HG03039 (cell line): ENCODE measurements at regions not wholly inside any gene's neighbourhood (a gene's known extent, or its start where the extent isn't known, plus 50 kb on each side); places are given as distances from the start of the nearest gene placed in this dataset.
"Not testable (repeated sequence)": the region's sequence is repeated elsewhere in the genome, so short reads cannot be mapped to it uniquely, and the experiment has no call there.

Experiments used
- ATAC-seq: cut with Tn5 transposase; IDR thresholded peaks from one replicate; pipeline ENCODE4 v1.9.1; 2021; ENCODE audit warnings: mild to moderate bottlenecking, moderate library complexity; ENCODE audit not compliant: unreplicated experiment

GRCh38 chr13:107690181-107690580, 525.2 kb downstream of the LIG4 start:
- ATAC-seq, result no peak

GRCh38 chr13:107685876-107686275, 529.5 kb downstream of the LIG4 start:
- no peak for ATAC-seq

DNA sequence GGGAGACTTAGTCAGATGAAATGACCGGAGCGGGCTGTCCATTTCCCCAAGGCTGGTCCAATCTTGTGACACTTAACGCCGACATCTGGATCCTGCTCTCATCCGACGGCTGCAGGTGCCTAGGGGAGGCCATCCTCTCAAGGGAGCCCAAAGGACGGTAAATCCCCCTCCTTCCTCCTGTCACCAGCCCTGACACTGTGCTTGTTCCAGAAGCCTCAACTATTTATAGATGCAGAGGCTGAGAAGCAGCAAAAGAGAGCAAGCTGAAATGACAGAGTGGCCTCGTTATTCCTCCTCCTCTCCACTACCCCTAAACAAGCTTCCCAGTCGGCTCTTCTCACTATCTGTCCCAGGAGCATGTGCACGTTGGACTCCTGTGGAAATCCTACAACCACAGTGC, 533.7 kb downstream of the LIG4 start:
- ATAC-seq, result no peak

GRCh38 chr13:107680115-107680514, 535.2 kb downstream of the LIG4 start:
- no peak for ATAC-seq

GRCh38 chr13:107678075-107678689, 537.2 kb downstream of the LIG4 start:
- ATAC-seq, result no peak

GRCh38 chr13:107675847-107676550, 539.3 kb downstream of the LIG4 start:
- no peak for ATAC-seq

GRCh38 chr13:107669391-107669993, 545.8 kb downstream of the LIG4 start:
- ATAC-seq, result no peak

GRCh38 chr13:107665926-107666458, 549.3 kb downstream of the LIG4 start:
- ATAC-seq, result no peak

DNA sequence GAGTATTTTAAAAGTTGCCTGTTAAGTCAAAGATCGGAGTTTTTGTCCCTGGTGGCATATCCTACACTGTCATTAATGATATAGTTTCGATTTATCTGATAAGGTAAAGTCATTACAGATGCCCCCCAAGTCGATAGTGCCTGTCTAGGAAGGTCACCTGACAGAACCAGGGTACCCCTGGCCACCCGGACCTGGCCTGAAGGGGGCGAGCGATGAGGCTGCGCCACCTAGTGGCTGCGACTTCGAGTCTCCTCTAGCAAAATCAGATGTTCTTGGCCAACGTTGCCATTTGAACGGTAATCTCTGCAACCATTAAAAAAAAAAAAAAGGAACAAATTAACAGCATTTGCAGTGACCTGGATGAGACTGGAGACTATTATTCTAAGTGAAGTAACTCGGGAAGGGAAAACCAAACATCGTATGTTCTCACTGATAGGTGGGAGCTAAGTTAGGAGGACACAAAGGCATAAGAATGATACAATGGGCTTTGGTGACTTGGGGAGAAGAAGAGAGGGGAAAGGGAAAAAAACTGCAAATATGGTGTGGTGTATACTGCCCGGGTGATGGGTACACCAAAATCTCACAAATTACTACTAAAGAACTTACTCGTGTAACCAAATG, 565.1 kb downstream of the LIG4 start:
- ATAC-seq, result peak; percentile 70

DNA sequence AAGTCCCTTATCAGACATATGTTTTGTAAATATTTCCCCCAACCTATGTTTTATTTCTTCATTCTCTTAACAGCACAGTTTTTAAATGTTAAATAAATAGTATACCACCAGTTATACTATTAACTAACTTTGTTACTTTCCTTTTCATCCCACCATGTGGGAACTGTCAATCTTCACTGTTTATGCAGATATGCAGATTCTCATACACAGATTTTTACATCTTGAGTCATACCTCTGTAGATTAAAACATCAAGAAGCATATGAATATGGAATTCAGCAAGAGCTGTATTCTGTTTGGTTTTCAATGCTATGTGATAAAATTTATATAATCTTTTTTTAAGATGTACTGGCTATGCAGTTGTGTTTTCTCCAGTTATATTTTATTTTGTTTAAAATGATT, 566.3 kb downstream of the LIG4 start:
- no peak for ATAC-seq

- ATAC-seq, result no peak
Measured at GRCh38 chr13:107644136-107644535, 571.2 kb downstream of the LIG4 start.

DNA sequence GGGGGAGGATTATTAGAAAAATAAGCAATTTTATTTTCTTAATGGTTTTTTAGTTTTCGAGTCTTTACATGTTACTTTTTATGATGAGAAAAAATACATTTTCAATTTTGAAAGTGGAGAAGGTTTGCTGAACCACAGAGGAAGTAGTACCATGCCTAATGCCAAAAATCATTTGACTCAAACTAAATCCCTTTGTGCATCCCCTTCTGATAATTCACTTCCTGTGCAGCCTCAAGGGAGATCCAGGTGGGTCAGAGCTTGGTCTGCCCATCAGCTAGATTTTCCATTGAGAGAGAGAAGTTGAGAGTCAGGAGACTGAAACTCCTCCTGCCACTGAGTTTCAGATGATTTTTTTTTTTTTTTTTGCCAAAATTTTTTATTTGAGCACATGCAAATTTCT, 571.7 kb downstream of the LIG4 start:
- no peak for ATAC-seq

GRCh38 chr13:107642831-107643230, 572.5 kb downstream of the LIG4 start:
- ATAC-seq, result no peak

DNA sequence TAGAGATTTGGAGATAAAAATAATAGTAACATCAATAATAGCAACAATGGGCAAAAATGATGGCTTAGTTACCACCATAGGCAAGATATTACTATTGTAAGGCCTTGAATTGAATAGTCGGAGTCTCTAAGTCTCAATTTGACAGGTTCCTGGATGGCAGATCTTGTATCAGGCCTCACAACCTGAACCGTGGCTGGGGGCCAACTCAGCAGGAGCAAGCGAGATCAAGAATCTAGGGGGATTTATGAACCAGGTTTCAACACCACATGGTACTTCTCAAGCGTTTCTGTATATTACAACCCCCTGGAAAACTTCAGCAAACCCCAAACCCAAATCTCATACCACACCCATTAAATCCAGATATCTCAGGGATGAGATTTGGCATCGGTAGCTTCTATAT, 573.8 kb downstream of the LIG4 start:
- ATAC-seq, result no peak

DNA sequence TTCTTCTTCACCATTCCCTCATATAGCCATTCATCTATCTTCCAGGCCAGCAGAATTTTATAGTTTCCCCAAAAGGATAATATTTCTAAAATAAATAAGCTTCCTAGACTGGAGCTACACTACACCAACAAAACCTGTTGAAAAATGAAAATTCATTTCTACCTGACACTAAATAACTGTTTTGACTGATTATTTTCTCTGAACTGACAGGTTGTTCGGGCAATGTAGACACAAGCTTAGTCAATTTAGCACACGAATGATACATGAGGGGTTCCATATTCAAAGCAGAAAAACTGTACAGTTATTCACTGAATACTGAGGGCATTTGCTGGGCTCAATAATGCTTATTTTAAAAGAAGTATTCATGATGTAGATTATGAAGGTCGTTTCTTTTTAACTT, 589.7 kb downstream of the LIG4 start:
- no peak for ATAC-seq

DNA sequence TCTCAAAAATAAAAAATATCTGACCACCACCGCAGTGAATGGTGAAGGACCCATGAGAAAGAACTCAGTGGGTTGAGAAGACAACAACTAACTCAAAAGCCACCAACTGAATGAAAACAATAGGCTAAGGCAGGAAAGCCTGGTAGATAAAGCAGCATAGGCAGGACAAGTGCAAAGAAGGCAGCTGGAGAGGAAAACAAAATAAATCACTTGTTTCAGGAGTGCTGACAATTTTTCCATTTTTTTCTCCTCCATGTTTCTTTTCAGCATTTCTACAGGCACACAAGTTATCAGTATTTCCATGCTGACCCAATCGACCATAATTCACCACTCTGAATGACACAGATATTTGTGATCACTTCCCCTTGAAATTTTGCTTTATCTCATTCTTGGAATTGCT, 597.8 kb downstream of the LIG4 start:
- ATAC-seq, result no peak

DNA sequence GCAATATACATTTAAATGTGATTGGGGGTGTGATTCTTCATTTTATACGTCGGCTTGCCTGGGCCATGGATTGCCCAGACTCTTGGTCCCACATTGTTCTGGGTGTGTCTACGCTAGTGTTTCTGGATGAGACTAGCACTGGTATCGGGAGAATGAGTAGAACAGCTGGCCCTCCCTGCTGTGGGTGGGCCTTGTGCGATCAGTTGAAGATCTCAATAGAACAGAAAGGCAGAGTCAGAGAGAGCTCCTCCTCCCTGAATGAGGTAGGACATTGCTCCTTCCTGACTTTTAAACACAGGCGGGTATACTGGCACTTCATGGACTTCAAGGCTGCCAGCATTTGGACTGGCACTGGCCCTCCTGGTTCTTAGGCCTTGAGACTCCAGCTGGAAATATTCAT, 603.0 kb downstream of the LIG4 start:
- ATAC-seq, result no peak

DNA sequence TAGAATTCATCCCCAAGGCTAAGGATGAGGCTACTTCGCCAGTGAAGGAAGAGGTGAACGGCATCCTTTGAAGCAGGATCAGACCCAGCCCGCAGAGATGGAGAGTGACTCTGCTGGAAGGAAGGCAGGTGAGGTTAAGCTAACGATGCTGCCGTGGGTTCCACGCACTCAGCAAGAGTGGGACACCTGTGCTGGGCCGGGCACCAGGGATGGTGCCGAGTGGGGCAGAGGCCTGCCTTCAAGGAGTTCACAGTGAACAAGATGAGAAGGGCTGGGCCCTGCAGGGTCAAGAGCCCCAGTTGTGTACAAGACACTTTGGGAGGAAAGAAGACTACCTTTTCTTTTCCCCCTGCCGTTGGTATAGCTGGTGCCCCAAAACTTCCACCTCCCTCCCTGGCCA, 606.6 kb downstream of the LIG4 start:
- ATAC-seq, result no peak

DNA sequence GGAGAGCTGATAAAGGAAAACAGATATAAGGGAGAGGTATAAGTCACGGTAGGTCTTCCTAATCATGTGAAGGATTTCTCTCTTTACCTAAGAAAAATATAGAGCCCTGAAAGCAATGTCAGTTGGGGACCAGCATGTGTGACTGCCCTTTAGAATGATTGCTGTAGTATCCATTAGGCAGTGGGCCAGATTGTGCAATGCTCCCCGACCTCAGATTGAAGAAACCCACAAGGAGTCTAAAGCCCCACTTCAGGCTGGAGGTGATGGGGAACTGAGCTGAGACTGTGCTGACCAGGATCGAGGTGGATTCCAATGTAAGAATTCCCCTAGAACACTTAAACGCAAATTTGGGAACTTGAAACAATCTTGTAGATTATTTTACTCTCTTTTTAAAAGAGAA, 614.4 kb downstream of the LIG4 start:
- ATAC-seq, result no peak

- not testable (repeated sequence) for ATAC-seq
Measured at GRCh38 chr13:107596306-107596705, 619.0 kb downstream of the LIG4 start.

DNA sequence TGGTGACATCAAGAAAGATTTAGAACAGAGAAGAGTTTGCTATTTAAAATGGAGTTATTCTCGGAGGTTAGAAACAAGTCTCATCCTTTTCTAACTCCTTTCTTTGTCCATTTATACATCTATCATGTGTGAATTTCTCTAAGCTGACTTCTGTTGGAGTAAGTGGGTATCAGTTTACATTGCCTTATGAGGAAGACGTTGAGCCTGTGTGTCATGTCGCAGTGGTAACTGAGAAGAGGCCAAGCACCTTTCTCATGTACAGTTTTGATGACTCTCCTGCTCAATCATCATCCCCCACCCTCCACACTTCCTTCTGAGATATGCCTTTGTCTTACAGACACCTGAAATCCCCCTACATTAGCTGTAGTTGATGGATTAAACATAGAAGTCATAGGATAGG, 624.8 kb downstream of the LIG4 start:
- no peak for ATAC-seq

- no peak for ATAC-seq
Measured at GRCh38 chr13:107587681-107588080, 627.7 kb downstream of the LIG4 start.
